Astrocyte of the spinal cord (primary cell): ENCODE measurements at regions not wholly inside any gene's neighbourhood (a gene's known extent, or its start where the extent isn't known, plus 50 kb on each side); places are given as distances from the start of the nearest gene placed in this dataset.
"Not testable (repeated sequence)": the region's sequence is repeated elsewhere in the genome, so short reads cannot be mapped to it uniquely, and the experiment has no call there.

Source experiments
- DNase-seq: peaks from one replicate; pipeline ENCODE4 v3.0.0; 2011; ENCODE audit warnings: low read depth, low spot score
- H3K4me3 ChIP-seq: 2 replicates; pipeline ENCODE4 v1.5.1; 2011; ENCODE audit warnings: low read depth, mild to moderate bottlenecking, low read length, moderate library complexity
- CTCF ChIP-seq: IDR thresholded peaks from 2 replicates; pipeline ENCODE4 v1.5.1; 2012; ENCODE audit warnings: low read depth, mild to moderate bottlenecking, low read length, inconsistent platforms
- in situ Hi-C: cut with HindIII; loops from 2 replicates; pipeline ENCODE4 v1.10.0; 2017; ENCODE audit warnings: low sequenced_read_pairs

DNA sequence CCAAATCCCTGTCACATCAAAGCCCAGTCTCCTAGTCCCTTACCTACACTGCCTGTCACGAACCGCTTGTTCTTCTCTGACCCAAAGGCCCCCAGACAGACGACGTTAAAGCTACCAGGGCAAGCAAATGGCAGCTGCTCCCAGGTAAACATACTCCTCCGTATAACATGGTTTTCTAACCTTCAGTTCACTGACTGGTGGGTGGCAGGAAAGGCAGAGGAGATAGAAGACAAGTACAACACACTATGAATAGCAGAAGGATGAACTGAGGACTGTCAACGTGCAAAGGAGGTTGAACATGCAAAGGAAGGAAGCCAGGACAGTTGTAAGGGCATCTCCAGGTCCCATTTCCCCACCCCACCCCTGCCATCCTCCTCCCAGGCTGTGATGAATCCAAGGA, 449.8 kb downstream of the SHISA9 start:
- in situ Hi-C loops, result no loop called here
- DNase-seq, result no peak
- no peak for TF ChIP-seq CTCF
- no peak overlapping the region for H3K4me3 ChIP-seq

DNA sequence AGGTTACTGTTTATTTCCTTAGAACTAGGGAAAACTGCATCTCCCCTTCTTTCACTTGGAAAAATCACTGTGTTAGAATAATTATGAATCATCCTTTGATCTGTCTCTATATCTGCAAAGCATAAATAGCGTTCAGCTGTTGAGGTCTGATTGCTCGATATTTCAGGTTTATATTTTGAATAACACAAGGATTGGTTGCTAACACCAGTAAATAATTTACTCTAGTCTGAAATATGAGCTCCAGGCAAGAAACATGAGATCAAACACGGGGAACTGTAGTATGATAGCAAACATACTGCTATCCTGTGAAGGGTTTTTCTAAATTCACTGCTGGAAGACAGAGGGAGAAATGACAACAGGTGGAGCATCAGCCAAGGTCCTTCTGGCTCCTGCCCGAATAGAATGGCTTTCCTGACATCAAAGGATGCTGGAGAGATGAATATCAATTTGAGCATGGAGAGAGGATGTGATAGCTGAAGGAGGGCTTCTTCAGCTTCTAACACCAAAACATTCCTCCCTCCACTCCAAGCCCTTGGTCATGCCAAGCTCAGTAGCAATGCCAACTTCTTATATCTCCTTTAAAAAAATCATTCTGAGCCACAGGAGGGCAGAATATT, 450.3 kb downstream of the SHISA9 start:
- no peak overlapping the region for H3K4me3 ChIP-seq
- in situ Hi-C loops, result no loop called here
- no peak for DNase-seq
- TF ChIP-seq CTCF, result no peak

DNA sequence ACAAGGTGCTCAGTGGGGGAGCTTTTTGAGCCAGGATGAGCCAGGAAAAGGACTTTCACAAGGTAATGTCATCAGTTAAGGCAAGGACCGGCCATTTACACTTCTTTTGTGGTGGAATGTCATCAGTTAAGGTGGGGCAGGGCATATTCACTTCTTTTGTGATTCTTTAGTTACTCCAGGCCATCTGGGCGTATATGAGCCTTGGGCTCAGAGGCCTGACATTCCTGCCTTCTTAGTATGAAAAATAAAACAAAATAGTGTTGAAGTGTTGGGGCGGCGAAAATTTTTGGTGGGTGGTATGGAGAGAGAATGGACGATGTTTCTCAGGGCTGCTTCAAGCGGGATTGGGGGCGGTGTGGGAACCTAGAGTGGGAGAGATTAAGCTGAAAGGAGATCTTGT, 451.4 kb downstream of the SHISA9 start:
- DNase-seq, H3K4me3 ChIP-seq, in situ Hi-C loops: not testable (repeated sequence)

DNA sequence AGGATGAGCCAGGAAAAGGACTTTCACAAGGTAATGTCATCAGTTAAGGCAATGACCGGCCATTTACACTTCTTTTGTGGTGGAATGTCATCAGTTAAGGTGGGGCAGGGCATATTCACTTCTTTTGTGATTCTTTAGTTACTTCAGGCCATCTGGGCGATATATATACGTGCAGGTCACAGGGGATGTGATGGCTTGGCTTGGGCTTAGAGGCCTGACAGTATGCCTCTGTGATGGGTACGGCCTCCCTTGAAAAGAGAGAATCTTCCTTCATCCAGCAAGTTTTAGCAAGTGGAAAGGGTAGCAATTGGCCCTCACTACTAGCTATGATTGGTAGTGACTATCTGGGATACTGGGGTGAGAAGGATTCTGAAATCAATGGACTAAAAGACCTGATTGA, 456.4 kb downstream of the SHISA9 start:
- DNase-seq, in situ Hi-C loops: not testable (repeated sequence)

GRCh38 chr16:13359835-13360234, 458.4 kb downstream of the SHISA9 start:
- H3K4me3 ChIP-seq, result no peak overlapping the region
- in situ Hi-C loops, result no loop called here
- TF ChIP-seq CTCF, result no peak
- no peak for DNase-seq

More for the DNA sequence above, 456.4 kb downstream of the SHISA9 start:
- H3K4me3 ChIP-seq, result not testable (repeated sequence)

- no peak for DNase-seq
- in situ Hi-C loops, result no loop called here
- no peak for TF ChIP-seq CTCF
- no peak overlapping the region for H3K4me3 ChIP-seq
Observed at GRCh38 chr16:13372421-13372820, 471.0 kb downstream of the SHISA9 start.

DNA sequence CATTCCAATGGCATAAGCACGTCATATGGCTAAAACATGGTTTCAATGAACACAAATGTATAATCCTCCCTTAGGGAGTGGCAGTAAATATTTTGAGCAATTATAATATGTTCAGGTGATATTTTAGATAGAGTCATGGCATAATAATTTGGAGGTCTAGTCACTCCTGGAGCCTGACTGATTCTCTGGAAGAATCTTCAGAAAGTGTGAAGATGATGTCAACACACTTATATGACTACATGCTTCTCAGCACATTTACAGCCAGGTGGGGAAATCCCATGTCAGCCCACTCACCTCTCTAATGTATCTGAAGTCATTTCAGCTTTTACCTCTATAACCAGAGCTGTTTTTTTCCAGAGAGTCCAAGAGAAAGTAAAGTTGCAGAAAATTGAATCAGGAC, 474.8 kb downstream of the SHISA9 start:
- no peak for TF ChIP-seq CTCF
- no peak for DNase-seq
- no peak overlapping the region for H3K4me3 ChIP-seq
- in situ Hi-C loops, result no loop called here

- no peak overlapping the region for H3K4me3 ChIP-seq
- no peak for TF ChIP-seq CTCF
- DNase-seq, result no peak
- in situ Hi-C loops, result no loop called here
Observed at GRCh38 chr16:13377143-13377542, 475.7 kb downstream of the SHISA9 start.
